KOPT-K1 (cell line): ENCODE measurements at regions not wholly inside any gene's neighbourhood (a gene's known extent, or its start where the extent isn't known, plus 50 kb on each side); places are given as distances from the start of the nearest gene placed in this dataset.

Experiments
- H3K27ac ChIP-seq: fragments of 200-600 bp; sonication (generic); 2 replicates; pipeline ENCODE4 v1.5.1; 2016; ENCODE audit warnings: antibody characterized with exemption, mild to moderate bottlenecking, low read depth, low read length; ENCODE audit not compliant: poor library complexity, severe bottlenecking
- H3K36me3 ChIP-seq: fragments of 200-600 bp; sonication (generic); 2 replicates; pipeline ENCODE4 v1.5.1; 2017; ENCODE audit warnings: antibody characterized with exemption, mild to moderate bottlenecking, low read length, moderate library complexity; ENCODE audit not compliant: insufficient read depth
- H3K9me3 ChIP-seq: fragments of 200-600 bp; sonication (generic); 2 replicates; pipeline ENCODE4 v1.5.1; 2017; ENCODE audit warnings: antibody characterized with exemption, low read length, mild to moderate bottlenecking; ENCODE audit not compliant: insufficient read depth, poor library complexity, severe bottlenecking

- H3K9me3 ChIP-seq, result no peaks in the 10 kb centered on the region
- H3K36me3 ChIP-seq, result no peaks in the 10 kb centered on the region
- no peak overlapping the region for H3K27ac ChIP-seq
These were observed 51.0 kb upstream of the BARX2 start for GRCh38 chr11:129324533-129325175.

- Histone ChIP-seq H3K36me3 (no peaks in the 10 kb centered on the region), H3K9me3 (no peaks in the 10 kb centered on the region), H3K27ac (no peak overlapping the region)
These were observed 51.6 kb upstream of the BARX2 start for GRCh38 chr11:129323896-129324502.

GRCh38 chr11:129322941-129323340 is 52.7 kb upstream of the BARX2 start:
- no peaks in the 10 kb centered on the region for H3K9me3 ChIP-seq
- H3K27ac ChIP-seq, result no peak overlapping the region
- no peaks in the 10 kb centered on the region for H3K36me3 ChIP-seq

GRCh38 chr11:129321076-129321475 is 54.6 kb upstream of the BARX2 start:
- Histone ChIP-seq H3K36me3 (no peaks in the 10 kb centered on the region), H3K9me3 (no peaks in the 10 kb centered on the region), H3K27ac (no peak overlapping the region)

GRCh38 chr11:129320494-129320893 is 55.2 kb upstream of the BARX2 start:
- no peaks in the 10 kb centered on the region for H3K36me3 ChIP-seq
- no peaks in the 10 kb centered on the region for H3K9me3 ChIP-seq
- no peak overlapping the region for H3K27ac ChIP-seq

GRCh38 chr11:129319751-129320150 is 55.9 kb upstream of the BARX2 start:
- Histone ChIP-seq H3K9me3 (no peaks in the 10 kb centered on the region), H3K27ac (no peak overlapping the region), H3K36me3 (no peaks in the 10 kb centered on the region)

GRCh38 chr11:129319201-129319600 is 56.4 kb upstream of the BARX2 start:
- Histone ChIP-seq H3K9me3 (no peaks in the 10 kb centered on the region), H3K36me3 (no peaks in the 10 kb centered on the region), H3K27ac (no peak overlapping the region)

- Histone ChIP-seq H3K9me3 (no peaks in the 10 kb centered on the region), H3K27ac (no peak overlapping the region), H3K36me3 (no peaks in the 10 kb centered on the region)
These were observed 58.1 kb upstream of the BARX2 start for GRCh38 chr11:129317571-129317970.

GRCh38 chr11:129316781-129317180 is 58.9 kb upstream of the BARX2 start:
- no peaks in the 10 kb centered on the region for H3K36me3 ChIP-seq
- H3K9me3 ChIP-seq, result no peaks in the 10 kb centered on the region
- no peak overlapping the region for H3K27ac ChIP-seq

GRCh38 chr11:129315781-129316579 is 59.7 kb upstream of the BARX2 start:
- Histone ChIP-seq H3K36me3 (no peaks in the 10 kb centered on the region), H3K27ac (no peak overlapping the region), H3K9me3 (no peaks in the 10 kb centered on the region)

GRCh38 chr11:129314371-129314770 is 61.3 kb upstream of the BARX2 start:
- Histone ChIP-seq H3K36me3 (no peaks in the 10 kb centered on the region), H3K9me3 (no peaks in the 10 kb centered on the region), H3K27ac (no peak overlapping the region)

GRCh38 chr11:129313541-129314297 is 61.9 kb upstream of the BARX2 start:
- no peaks in the 10 kb centered on the region for H3K9me3 ChIP-seq
- H3K36me3 ChIP-seq, result no peaks in the 10 kb centered on the region
- H3K27ac ChIP-seq, result no peak overlapping the region

GRCh38 chr11:129312730-129313503 is 62.7 kb upstream of the BARX2 start:
- H3K9me3 ChIP-seq, result no peaks in the 10 kb centered on the region
- H3K27ac ChIP-seq, result no peak overlapping the region
- H3K36me3 ChIP-seq, result no peaks in the 10 kb centered on the region

GRCh38 chr11:129308241-129308865 is 67.3 kb upstream of the BARX2 start:
- no peaks in the 10 kb centered on the region for H3K36me3 ChIP-seq
- no peaks in the 10 kb centered on the region for H3K9me3 ChIP-seq
- no peak overlapping the region for H3K27ac ChIP-seq
